Natural killer cell (primary cell): ENCODE measurements at regions not wholly inside any gene's neighbourhood (a gene's known extent, or its start where the extent isn't known, plus 50 kb on each side); places are given as distances from the start of the nearest gene placed in this dataset.

Source experiments
- ATAC-seq, 3 donors: fragments of 150-1000 bp in 2 of 3; fragments of 200-7000 bp in 1 of 3; cut with Tn5 transposase; 1 replicate in 1 of 3; 2 replicates in 2 of 3; pipeline ENCODE4 v1.10.0; 2021; ENCODE audit warnings: mild to moderate bottlenecking in 2 of 3, moderate library complexity in 2 of 3
- DNase-seq, 2 donors: peaks; one replicate each; pipeline versions ENCODE4 v3.0.0 to v3.0.0-alpha.2; 2013 to 2021; ENCODE audit warnings: mixed read lengths in 1 of 2
- H3K27ac ChIP-seq: one replicate; pipeline ENCODE4 v1.5.1; 2013; ENCODE audit warnings: mild to moderate bottlenecking, low read length
- H3K27me3 ChIP-seq: one replicate; pipeline ENCODE4 v1.6.1; 2013; ENCODE audit warnings: low read length; ENCODE audit not compliant: control insufficient read depth, insufficient read depth
- H3K36me3 ChIP-seq: one replicate; pipeline ENCODE4 v1.6.1; 2013; ENCODE audit warnings: low read length; ENCODE audit not compliant: control insufficient read depth, insufficient read depth
- H3K4me1 ChIP-seq: one replicate; pipeline ENCODE4 v1.6.1; 2013; ENCODE audit warnings: low read length; ENCODE audit not compliant: control insufficient read depth, insufficient read depth
- H3K4me3 ChIP-seq: one replicate; pipeline ENCODE4 v1.5.1; 2013; ENCODE audit warnings: low read length
- H3K9me3 ChIP-seq: one replicate; pipeline ENCODE4 v1.6.1; 2013; ENCODE audit warnings: low read length; ENCODE audit not compliant: control insufficient read depth, insufficient read depth
- H3K27ac Mint-ChIP-seq, 2 donors: one replicate each; pipeline ENCODE4 v1.8.0; 2022; ENCODE audit warnings: mild to moderate bottlenecking in 2 of 2, mixed read lengths in 2 of 2, moderate library complexity in 1 of 2
- H3K27me3 Mint-ChIP-seq, 2 donors: one replicate each; pipeline ENCODE4 v1.8.0; 2022; ENCODE audit warnings: low read depth in 2 of 2, mixed read lengths in 2 of 2
- H3K36me3 Mint-ChIP-seq: one replicate; pipeline ENCODE4 v1.8.0; 2022; ENCODE audit warnings: mixed read lengths
- H3K4me1 Mint-ChIP-seq, 2 donors: one replicate each; pipeline ENCODE4 v1.8.0; 2022; ENCODE audit warnings: mixed read lengths in 2 of 2
- H3K4me3 Mint-ChIP-seq: one replicate; pipeline ENCODE4 v1.8.0; 2022; ENCODE audit warnings: mild to moderate bottlenecking, moderate library complexity, mixed read lengths
- H3K9me3 Mint-ChIP-seq, 2 donors: one replicate each; pipeline ENCODE4 v1.8.0; 2022; ENCODE audit warnings: mixed read lengths in 2 of 2
- CTCF ChIP-seq: fragments of 200-600 bp; IDR thresholded peaks from one replicate; pipeline ENCODE4 v1.8.0; 2022; ENCODE audit warnings: antibody characterized with exemption
- WGBS: methylation state at CpG from one replicate; pipeline ENCODE4 v1.1.7; 2013; ENCODE audit warnings: missing lambda C conversion rate; ENCODE audit not compliant: insufficient coverage; 5-methylcytosine and 5-hydroxymethylcytosine counted together
- intact Hi-C: fragments of 100-400 bp; cut with micrococcal nuclease; formaldehyde crosslinking; loops from one replicate; pipeline ENCODE4 v1.14.2; 2022

DNA sequence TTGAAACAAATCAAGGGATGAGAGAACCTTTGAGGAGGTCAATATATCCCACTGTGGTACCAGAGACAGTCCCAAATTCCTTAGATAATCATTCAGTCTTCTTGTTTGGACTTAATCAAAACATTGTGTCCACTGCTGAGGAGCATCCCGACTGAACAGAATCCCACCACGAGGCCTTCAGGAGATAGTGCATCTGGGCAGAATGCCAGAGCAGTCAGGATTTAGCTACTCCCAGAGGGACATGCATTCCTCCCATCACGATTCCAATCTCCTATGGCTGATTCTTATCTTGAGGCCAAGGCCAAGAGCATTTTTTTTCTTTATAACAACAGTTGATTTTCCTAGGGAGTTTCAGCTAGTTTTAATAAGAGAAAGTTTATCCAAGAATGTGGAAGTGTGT, 87.4 kb upstream of the COX10 start:
- 98% methylated on average over 3 of the region's 3 CpGs for WGBS
- Histone ChIP-seq H3K9me3 (no peaks in the 10 kb centered on the region), H3K4me1 (peaks cover 5% of the 10 kb centered on the region), H3K27ac (no peak overlapping the region), H3K4me3 (no peak overlapping the region), H3K27me3 (no peaks in the 10 kb centered on the region), H3K36me3 (no peaks in the 10 kb centered on the region)
- DNase-seq = no peak
- peaks cover 0 to 2% of the 10 kb centered on the region in 2 donors for H3K9me3 Mint-ChIP-seq
- no peaks in the 10 kb centered on the region for H3K36me3 Mint-ChIP-seq
- no peak for TF ChIP-seq CTCF
- H3K27me3 Mint-ChIP-seq = no peaks in the 10 kb centered on the region
- intact Hi-C loops = no loop called here
- H3K27ac Mint-ChIP-seq = no peak overlapping the region
- peaks cover 5 to 9% of the 10 kb centered on the region in 2 donors for H3K4me1 Mint-ChIP-seq
- no peak overlapping the region for H3K4me3 Mint-ChIP-seq
- ATAC-seq = no peak

GRCh38 chr17:13984956-13985355, 84.3 kb upstream of the COX10 start:
- H3K27ac ChIP-seq = no peak overlapping the region
- WGBS = 93% methylated on average over 6 of the region's 6 CpGs
- Mint-ChIP-seq H3K27me3 (no peaks in the 10 kb centered on the region), H3K4me1 (peaks cover 9 to 15% of the 10 kb centered on the region in 2 donors), H3K9me3 (peaks cover 0 to 2% of the 10 kb centered on the region in 2 donors), H3K36me3 (no peaks in the 10 kb centered on the region), H3K4me3 (no peak overlapping the region), H3K27ac (no peak overlapping the region)
- ATAC-seq (no peak), DNase-seq (no peak)
- H3K4me1 ChIP-seq = peaks cover 7% of the 10 kb centered on the region
- no peaks in the 10 kb centered on the region for H3K27me3 ChIP-seq
- no peaks in the 10 kb centered on the region for H3K9me3 ChIP-seq
- no peaks in the 10 kb centered on the region for H3K36me3 ChIP-seq
- TF ChIP-seq CTCF = no peak
- no peak overlapping the region for H3K4me3 ChIP-seq
- intact Hi-C loops = no loop called here

GRCh38 chr17:13986855-13987254, 82.4 kb upstream of the COX10 start:
- no peaks in the 10 kb centered on the region for H3K27me3 Mint-ChIP-seq
- H3K27ac Mint-ChIP-seq = no peak overlapping the region
- ATAC-seq (no peak), DNase-seq (no peak)
- no peaks in the 10 kb centered on the region for H3K9me3 ChIP-seq
- H3K36me3 Mint-ChIP-seq = no peaks in the 10 kb centered on the region
- H3K36me3 ChIP-seq = no peaks in the 10 kb centered on the region
- 53% methylated on average over 4 of the region's 4 CpGs for WGBS
- H3K9me3 Mint-ChIP-seq = peaks cover 0 to 2% of the 10 kb centered on the region in 2 donors
- no peak overlapping the region for H3K4me3 ChIP-seq
- TF ChIP-seq CTCF = no peak
- no peaks in the 10 kb centered on the region for H3K27me3 ChIP-seq
- H3K27ac ChIP-seq = no peak overlapping the region
- peaks cover 7% of the 10 kb centered on the region for H3K4me1 ChIP-seq
- H3K4me1 Mint-ChIP-seq = peaks cover 9 to 15% of the 10 kb centered on the region in 2 donors
- intact Hi-C loops = no loop called here
- H3K4me3 Mint-ChIP-seq = no peak overlapping the region

DNA sequence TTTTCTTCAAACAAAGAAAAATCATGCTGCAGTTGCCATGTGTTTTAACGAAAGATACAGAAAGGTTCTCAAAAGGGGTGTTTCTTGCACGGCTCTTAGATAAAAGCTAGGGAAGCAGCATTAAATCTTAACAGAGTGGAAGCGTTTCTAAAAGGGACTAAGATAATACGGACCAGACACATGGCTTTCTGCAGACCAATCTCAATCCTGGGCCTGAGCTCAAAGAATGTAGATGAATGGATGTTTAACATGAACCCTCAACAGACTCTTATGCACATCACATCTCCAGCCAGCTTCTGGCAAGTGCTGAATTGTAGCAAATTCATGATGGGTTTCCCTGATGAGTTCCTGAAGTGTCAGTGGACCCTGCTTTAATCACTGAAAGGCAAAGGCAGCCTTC, 80.2 kb upstream of the COX10 start:
- intact Hi-C loops = no loop called here
- Histone ChIP-seq H3K9me3 (no peaks in the 10 kb centered on the region), H3K27ac (no peak overlapping the region), H3K4me1 (peaks cover 7% of the 10 kb centered on the region), H3K27me3 (no peaks in the 10 kb centered on the region), H3K36me3 (no peaks in the 10 kb centered on the region), H3K4me3 (no peak overlapping the region)
- H3K27me3 Mint-ChIP-seq = no peaks in the 10 kb centered on the region
- peaks cover 0 to 2% of the 10 kb centered on the region in 2 donors for H3K9me3 Mint-ChIP-seq
- DNase-seq = no peak
- H3K4me3 Mint-ChIP-seq = no peak overlapping the region
- WGBS = 96% methylated on average over 4 of the region's 4 CpGs
- ATAC-seq = no peak
- H3K36me3 Mint-ChIP-seq = no peaks in the 10 kb centered on the region
- no peak for TF ChIP-seq CTCF
- H3K4me1 Mint-ChIP-seq = peaks cover 9 to 15% of the 10 kb centered on the region in 2 donors
- H3K27ac Mint-ChIP-seq = no peak overlapping the region
